OCI-LY7 (cell line): ENCODE measurements at regions not wholly inside any gene's neighbourhood (a gene's known extent, or its start where the extent isn't known, plus 50 kb on each side); places are given as distances from the start of the nearest gene placed in this dataset.

Experiments
- BruUV-seq: library from RNA; stranded (reverse); fragments of 400-500 nt; replicated peaks from 2 replicates; lab custom pipeline; 2021; lab: Mats Ljungman, UMichigan
- CTCF ChIA-PET: fragments of 300-600 bp; sonication (Branson Sonifier 250); formaldehyde crosslinking; loops from one replicate; lab custom pipeline; 2022; ENCODE audit warnings: antibody characterized with exemption; ENCODE audit not compliant: unreplicated experiment; lab: Charles Lee
- POLR2A ChIA-PET: fragments of 300-600 bp; sonication (Branson Sonifier 250); formaldehyde crosslinking; loops from one replicate; lab custom pipeline; 2022; ENCODE audit warnings: antibody characterized with exemption; lab: Charles Lee
- DNase-seq: peaks from one replicate; pipeline ENCODE4 v3.0.0-alpha.2; 2015; ENCODE audit warnings: low spot score
- H2AFZ ChIP-seq: fragments of 200-600 bp; sonication (generic), shearing (Covaris generic); 2 replicates; pipeline ENCODE4 v1.6.1; 2014; ENCODE audit warnings: mild to moderate bottlenecking, antibody characterized with exemption, low read length, moderate library complexity
- H3K27ac ChIP-seq: fragments of 200-600 bp; sonication (generic); 2 replicates; pipeline ENCODE4 v1.5.1; 2014; ENCODE audit warnings: mixed run types, low read depth, mild to moderate bottlenecking, moderate library complexity, low read length, inconsistent platforms; ENCODE audit not compliant: poor library complexity, severe bottlenecking
- H3K36me3 ChIP-seq: fragments of 200-600 bp; sonication (generic); 2 replicates; pipeline ENCODE4 v1.6.1; 2014; ENCODE audit warnings: mild to moderate bottlenecking, antibody characterized with exemption, low read length, moderate library complexity, mixed read lengths; ENCODE audit not compliant: insufficient read depth
- H3K4me1 ChIP-seq: fragments of 200-600 bp; sonication (generic); 2 replicates; pipeline ENCODE4 v1.5.1; 2014; ENCODE audit warnings: mild to moderate bottlenecking, low read length; ENCODE audit not compliant: insufficient read depth, poor library complexity, severe bottlenecking
- H3K4me2 ChIP-seq: fragments of 200-600 bp; sonication (generic); 2 replicates; pipeline ENCODE4 v1.6.1; 2014; ENCODE audit warnings: mild to moderate bottlenecking, low read length
- H3K4me3 ChIP-seq: fragments of 200-600 bp; sonication (generic); 2 replicates; pipeline ENCODE4 v1.5.1; 2014; ENCODE audit warnings: mild to moderate bottlenecking, low read depth, low read length; ENCODE audit not compliant: poor library complexity, severe bottlenecking
- H3K79me2 ChIP-seq: fragments of 200-600 bp; sonication (generic); 2 replicates; pipeline ENCODE4 v1.6.1; 2016; ENCODE audit warnings: low read depth, mild to moderate bottlenecking, low read length, moderate library complexity, mixed read lengths; ENCODE audit not compliant: insufficient read depth
- H3K9me2 ChIP-seq: fragments of 200-600 bp; sonication (generic); 2 replicates; pipeline ENCODE4 v1.6.1; 2016; ENCODE audit warnings: mild to moderate bottlenecking, low read length, mixed read lengths; ENCODE audit not compliant: insufficient read depth
- H3K9me3 ChIP-seq: fragments of 200-600 bp; sonication (generic); 2 replicates; pipeline ENCODE4 v1.6.1; 2014; ENCODE audit warnings: mild to moderate bottlenecking, mixed run types, low read length, mixed read lengths
- H4K20me1 ChIP-seq: fragments of 200-600 bp; sonication (generic); 2 replicates; pipeline ENCODE4 v1.6.1; 2014; ENCODE audit warnings: mild to moderate bottlenecking, antibody characterized with exemption, low read length, moderate library complexity, mixed read lengths; ENCODE audit not compliant: insufficient read depth
- EZH2phosphoT487 ChIP-seq: fragments of 200-600 bp; sonication (generic); IDR thresholded peaks from 2 replicates; pipeline ENCODE4 v1.6.1; 2018; ENCODE audit warnings: low read depth, borderline replicate concordance, mild to moderate bottlenecking, mixed run types, antibody characterized with exemption, low read length, moderate library complexity, mixed read lengths
- intact Hi-C: fragments of 100-400 bp; cut with micrococcal nuclease; formaldehyde crosslinking; loops from one replicate; pipeline ENCODE4 v1.10.0; 2022; ENCODE audit not compliant: unreplicated experiment
- TF ChIP-seq, protein P1 (sequence below): fragments of 200-600 bp; sonication (generic); conservative IDR thresholded peaks from 2 replicates; pipeline ENCODE4 v1.5.1; 2014; ENCODE audit warnings: mild to moderate bottlenecking, antibody characterized with exemption, low read length, moderate library complexity, mixed read lengths

DNA sequence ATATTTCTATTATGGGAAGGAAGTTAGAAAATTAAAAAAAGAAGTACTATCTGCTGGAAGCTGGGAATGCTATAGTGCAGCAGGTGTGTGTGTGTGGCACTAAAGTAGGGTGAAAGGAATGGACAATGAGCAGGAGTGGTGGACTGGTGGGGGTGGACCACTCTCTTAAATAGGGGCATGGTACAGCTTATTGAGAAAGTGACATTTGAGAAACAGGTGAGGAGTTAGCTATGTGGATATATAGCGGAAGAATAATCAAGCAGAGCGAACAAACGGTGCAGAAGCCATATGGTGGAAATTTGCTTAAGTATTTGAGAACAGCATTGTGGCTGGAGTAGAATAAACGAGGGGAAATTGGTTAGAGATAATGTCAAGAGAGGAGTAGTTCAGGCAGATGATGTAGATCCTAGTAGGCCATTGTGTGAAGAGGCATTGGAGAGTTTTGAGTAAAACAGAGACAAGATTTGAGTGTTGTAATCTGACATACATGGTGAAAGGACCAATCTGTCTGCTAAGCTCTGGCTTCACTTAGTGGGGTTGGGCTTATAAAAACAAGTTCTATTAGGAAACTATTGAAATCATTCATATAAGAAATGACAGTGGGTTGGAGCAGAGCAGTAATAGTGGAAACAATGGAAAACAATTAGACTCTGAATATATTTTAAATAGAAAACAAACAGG lies 149.2 kb upstream of the SYT10 start:
- H3K9me2 ChIP-seq = no peaks in the 10 kb centered on the region
- H3K79me2 ChIP-seq = no peaks in the 10 kb centered on the region
- no peak overlapping the region for H3K4me2 ChIP-seq
- no peaks in the 10 kb centered on the region for H3K9me3 ChIP-seq
- no peaks in the 10 kb centered on the region for H3K4me1 ChIP-seq
- POLR2A ChIA-PET = interaction anchor here (0.7 kb wide), 1 partner anchor 825 kb away, joined by 3 read pairs; no protein-coding TSS in a partner anchor
- no TSS peak for BruUV-seq
- no peaks in the 10 kb centered on the region for H4K20me1 ChIP-seq
- intact Hi-C loops = no loop called here
- H3K36me3 ChIP-seq = no peaks in the 10 kb centered on the region
- DNase-seq = no peak
- CTCF ChIA-PET = no interaction called here
- no peak overlapping the region for H2AFZ ChIP-seq
- H3K4me3 ChIP-seq = no peak overlapping the region
- no peak for TF ChIP-seq EZH2phosphoT487
- TF ChIP-seq, protein P1, sequence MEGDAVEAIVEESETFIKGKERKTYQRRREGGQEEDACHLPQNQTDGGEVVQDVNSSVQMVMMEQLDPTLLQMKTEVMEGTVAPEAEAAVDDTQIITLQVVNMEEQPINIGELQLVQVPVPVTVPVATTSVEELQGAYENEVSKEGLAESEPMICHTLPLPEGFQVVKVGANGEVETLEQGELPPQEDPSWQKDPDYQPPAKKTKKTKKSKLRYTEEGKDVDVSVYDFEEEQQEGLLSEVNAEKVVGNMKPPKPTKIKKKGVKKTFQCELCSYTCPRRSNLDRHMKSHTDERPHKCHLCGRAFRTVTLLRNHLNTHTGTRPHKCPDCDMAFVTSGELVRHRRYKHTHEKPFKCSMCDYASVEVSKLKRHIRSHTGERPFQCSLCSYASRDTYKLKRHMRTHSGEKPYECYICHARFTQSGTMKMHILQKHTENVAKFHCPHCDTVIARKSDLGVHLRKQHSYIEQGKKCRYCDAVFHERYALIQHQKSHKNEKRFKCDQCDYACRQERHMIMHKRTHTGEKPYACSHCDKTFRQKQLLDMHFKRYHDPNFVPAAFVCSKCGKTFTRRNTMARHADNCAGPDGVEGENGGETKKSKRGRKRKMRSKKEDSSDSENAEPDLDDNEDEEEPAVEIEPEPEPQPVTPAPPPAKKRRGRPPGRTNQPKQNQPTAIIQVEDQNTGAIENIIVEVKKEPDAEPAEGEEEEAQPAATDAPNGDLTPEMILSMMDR = no peak
- H3K27ac ChIP-seq = no peak overlapping the region

- Histone ChIP-seq H3K27ac (no peak overlapping the region), H3K79me2 (no peaks in the 10 kb centered on the region), H2AFZ (no peak overlapping the region), H4K20me1 (no peaks in the 10 kb centered on the region), H3K9me3 (no peaks in the 10 kb centered on the region), H3K4me2 (no peak overlapping the region), H3K36me3 (no peaks in the 10 kb centered on the region), H3K9me2 (no peaks in the 10 kb centered on the region), H3K4me1 (no peaks in the 10 kb centered on the region), H3K4me3 (no peak overlapping the region)
- no peak for TF ChIP-seq EZH2phosphoT487
- TF ChIP-seq, protein P1 = no peak
- POLR2A ChIA-PET = no interaction called here
- CTCF ChIA-PET = no interaction called here
- no TSS peak for BruUV-seq
- intact Hi-C loops = no loop called here
- no peak for DNase-seq
Measured at GRCh38 chr12:33589576-33590114, 150.0 kb upstream of the SYT10 start.

DNA sequence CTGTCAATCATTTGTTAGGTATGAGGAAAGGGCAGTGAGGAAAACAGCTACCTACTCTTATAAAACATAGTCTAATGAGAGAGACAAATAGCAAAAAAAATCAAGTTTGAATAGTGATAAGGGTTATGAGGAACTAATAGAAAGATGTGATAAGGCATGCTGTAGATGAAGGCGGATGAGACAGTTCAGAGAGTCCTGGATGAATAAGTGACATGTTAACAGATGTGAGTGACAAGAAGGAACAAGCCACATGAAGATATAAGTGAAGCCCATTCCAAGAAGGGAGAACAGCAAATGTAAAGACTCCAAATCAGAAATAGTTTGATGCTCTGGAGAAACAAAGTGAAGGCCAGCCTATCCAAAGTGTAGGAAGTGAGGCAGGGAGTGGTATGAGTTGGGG lies 154.1 kb upstream of the SYT10 start:
- no peaks in the 10 kb centered on the region for H3K79me2 ChIP-seq
- no peaks in the 10 kb centered on the region for H3K36me3 ChIP-seq
- no peaks in the 10 kb centered on the region for H3K9me3 ChIP-seq
- H3K9me2 ChIP-seq = no peaks in the 10 kb centered on the region
- POLR2A ChIA-PET = no interaction called here
- H3K4me3 ChIP-seq = no peak overlapping the region
- H2AFZ ChIP-seq = no peak overlapping the region
- CTCF ChIA-PET = no interaction called here
- no peaks in the 10 kb centered on the region for H3K4me1 ChIP-seq
- BruUV-seq = no TSS peak
- no peak for TF ChIP-seq EZH2phosphoT487
- TF ChIP-seq, protein P1 = no peak
- no peak overlapping the region for H3K27ac ChIP-seq
- no peak overlapping the region for H3K4me2 ChIP-seq
- no peaks in the 10 kb centered on the region for H4K20me1 ChIP-seq
- intact Hi-C loops = no loop called here
- DNase-seq = no peak
